SK-N-SH (cell line): ENCODE measurements at regions not wholly inside any gene's neighbourhood (a gene's known extent, or its start where the extent isn't known, plus 50 kb on each side); places are given as distances from the start of the nearest gene placed in this dataset.

Experiments used
- CHD2 ChIP-seq: fragments of 150-350 bp; IDR thresholded peaks from 2 replicates; pipeline ENCODE4 v1.6.1; 2018; ENCODE audit warnings: low read length; ENCODE audit not compliant: partially characterized antibody
- CTCF ChIP-seq: fragments of 200-600 bp; sonication (generic); IDR thresholded peaks from 2 replicates; pipeline ENCODE4 v1.6.1; 2017; ENCODE audit warnings: antibody characterized with exemption, mild to moderate bottlenecking, moderate library complexity
- ELF1 ChIP-seq: IDR thresholded peaks from 2 replicates; pipeline ENCODE4 v1.4.0; 2012
- FOXM1 ChIP-seq: IDR thresholded peaks from 2 replicates; pipeline ENCODE4 v1.4.0; 2012; ENCODE audit warnings: low read depth, mild to moderate bottlenecking
- MEF2A ChIP-seq: IDR thresholded peaks from 2 replicates; pipeline ENCODE4 v1.4.0; 2012; ENCODE audit warnings: low read depth, borderline replicate concordance
- MXI1 ChIP-seq: IDR thresholded peaks from 2 replicates; pipeline ENCODE4 v1.6.1; 2012; ENCODE audit warnings: mild to moderate bottlenecking, low read depth, low read length, improper control_type of control experiment
- NRF1 ChIP-seq: IDR thresholded peaks from 2 replicates; pipeline ENCODE4 v1.6.1; 2012; ENCODE audit warnings: low read depth, mild to moderate bottlenecking, low read length
- POLR2AphosphoS5 ChIP-seq: IDR thresholded peaks from 2 replicates; pipeline ENCODE4 v1.6.1; 2012; ENCODE audit warnings: low read depth, low read length
- REST ChIP-seq: IDR thresholded peaks from 2 replicates; pipeline ENCODE4 v1.6.1; 2012; ENCODE audit warnings: mild to moderate bottlenecking, low read depth, low read length, moderate library complexity
- RFX5 ChIP-seq: IDR thresholded peaks from 2 replicates; pipeline ENCODE4 v1.6.1; 2012; ENCODE audit warnings: mild to moderate bottlenecking, improper control_type of control experiment, low read length
- SMC3 ChIP-seq: IDR thresholded peaks from 2 replicates; pipeline ENCODE4 v1.6.1; 2012; ENCODE audit warnings: low read depth, low read length, improper control_type of control experiment
- TAF1 ChIP-seq: IDR thresholded peaks from 2 replicates; pipeline ENCODE4 v1.6.1; 2012; ENCODE audit warnings: low read depth, mild to moderate bottlenecking, low read length, moderate library complexity, borderline replicate concordance
- TCF12 ChIP-seq: IDR thresholded peaks from 2 replicates; pipeline ENCODE4 v1.4.0; 2012
- TF ChIP-seq, protein P1 (sequence below): IDR thresholded peaks from 2 replicates; pipeline ENCODE4 v1.4.0; 2012; ENCODE audit warnings: low read depth

DNA sequence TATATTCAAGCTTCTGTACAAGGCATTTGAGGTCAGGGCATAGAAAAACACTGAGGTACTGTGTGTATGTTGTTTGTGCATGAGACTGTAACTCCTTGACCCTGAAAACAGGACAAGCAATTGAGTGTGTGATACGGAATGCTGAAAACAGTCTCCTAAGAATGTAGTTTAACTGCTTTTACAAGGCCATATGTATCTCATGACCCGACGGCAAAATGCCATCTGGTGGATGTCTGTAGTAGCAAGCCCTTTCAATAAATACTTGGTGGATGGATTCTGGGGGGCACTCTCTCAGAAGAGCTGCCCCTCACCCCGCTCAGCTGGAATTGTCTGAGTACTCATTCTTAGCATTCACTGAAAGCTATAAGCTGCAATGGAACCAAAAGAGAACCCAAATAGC lies 69.3 kb upstream of the EYS start:
- TF ChIP-seq ELF1 (no peak), CTCF (no peak), NRF1 (no peak), TCF12 (no peak), TAF1 (no peak), MXI1 (no peak), CHD2 (no peak), POLR2AphosphoS5 (no peak), REST (no peak), RFX5 (no peak), MEF2A (no peak), FOXM1 (no peak), SMC3 (no peak)
- TF ChIP-seq, protein P1, sequence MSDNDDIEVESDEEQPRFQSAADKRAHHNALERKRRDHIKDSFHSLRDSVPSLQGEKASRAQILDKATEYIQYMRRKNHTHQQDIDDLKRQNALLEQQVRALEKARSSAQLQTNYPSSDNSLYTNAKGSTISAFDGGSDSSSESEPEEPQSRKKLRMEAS, result no peak
